GM12872 (cell line): ENCODE measurements at regions not wholly inside any gene's neighbourhood (a gene's known extent, or its start where the extent isn't known, plus 50 kb on each side); places are given as distances from the start of the nearest gene placed in this dataset.

Source experiments
- TF ChIP-seq, protein P1 (sequence below): IDR thresholded peaks from 3 replicates; pipeline ENCODE4 v1.5.1; 2011; ENCODE audit warnings: low read depth, mild to moderate bottlenecking, low read length, moderate library complexity; ENCODE audit not compliant: insufficient read depth

DNA sequence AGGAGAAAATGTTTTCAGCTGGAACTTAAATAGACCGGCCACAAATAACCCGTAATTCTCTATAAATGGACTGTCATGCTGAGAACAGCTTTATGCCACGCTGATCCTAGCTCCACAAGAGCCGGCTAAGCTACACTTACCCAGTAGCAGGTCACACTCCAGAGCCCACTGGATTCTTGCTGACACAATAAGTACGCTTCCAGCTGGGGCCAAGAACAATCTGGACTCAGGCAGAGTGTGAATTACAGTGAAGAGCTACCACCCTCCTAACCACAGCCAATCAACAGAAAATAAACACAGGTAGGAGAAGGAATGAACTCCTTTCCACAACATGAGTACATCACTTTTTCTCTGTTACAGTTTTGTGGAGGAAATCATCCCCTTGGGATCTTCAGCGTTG lies 531.3 kb downstream of the GALC start:
- TF ChIP-seq, protein P1, sequence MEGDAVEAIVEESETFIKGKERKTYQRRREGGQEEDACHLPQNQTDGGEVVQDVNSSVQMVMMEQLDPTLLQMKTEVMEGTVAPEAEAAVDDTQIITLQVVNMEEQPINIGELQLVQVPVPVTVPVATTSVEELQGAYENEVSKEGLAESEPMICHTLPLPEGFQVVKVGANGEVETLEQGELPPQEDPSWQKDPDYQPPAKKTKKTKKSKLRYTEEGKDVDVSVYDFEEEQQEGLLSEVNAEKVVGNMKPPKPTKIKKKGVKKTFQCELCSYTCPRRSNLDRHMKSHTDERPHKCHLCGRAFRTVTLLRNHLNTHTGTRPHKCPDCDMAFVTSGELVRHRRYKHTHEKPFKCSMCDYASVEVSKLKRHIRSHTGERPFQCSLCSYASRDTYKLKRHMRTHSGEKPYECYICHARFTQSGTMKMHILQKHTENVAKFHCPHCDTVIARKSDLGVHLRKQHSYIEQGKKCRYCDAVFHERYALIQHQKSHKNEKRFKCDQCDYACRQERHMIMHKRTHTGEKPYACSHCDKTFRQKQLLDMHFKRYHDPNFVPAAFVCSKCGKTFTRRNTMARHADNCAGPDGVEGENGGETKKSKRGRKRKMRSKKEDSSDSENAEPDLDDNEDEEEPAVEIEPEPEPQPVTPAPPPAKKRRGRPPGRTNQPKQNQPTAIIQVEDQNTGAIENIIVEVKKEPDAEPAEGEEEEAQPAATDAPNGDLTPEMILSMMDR: no peak

DNA sequence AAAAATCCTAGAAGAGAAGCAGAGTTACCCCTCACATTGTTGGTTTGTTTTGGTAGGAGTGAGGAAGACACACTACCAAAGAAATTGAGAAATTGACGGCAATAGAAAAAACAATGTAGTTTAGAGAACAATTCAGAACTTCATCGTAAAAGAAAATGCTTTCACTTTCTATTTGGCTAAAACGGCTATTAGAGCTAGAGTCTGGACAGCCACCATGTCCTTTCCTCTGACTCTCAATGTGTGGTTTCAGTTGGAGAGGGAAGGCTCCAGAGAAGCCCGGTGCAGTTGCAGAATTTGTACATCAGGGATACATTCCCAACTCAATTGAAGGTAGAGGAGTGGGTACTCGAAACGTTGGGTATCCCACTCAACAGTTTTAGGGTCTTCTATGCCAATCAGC lies 535.3 kb downstream of the GALC start:
- TF ChIP-seq, protein P1: no peak

DNA sequence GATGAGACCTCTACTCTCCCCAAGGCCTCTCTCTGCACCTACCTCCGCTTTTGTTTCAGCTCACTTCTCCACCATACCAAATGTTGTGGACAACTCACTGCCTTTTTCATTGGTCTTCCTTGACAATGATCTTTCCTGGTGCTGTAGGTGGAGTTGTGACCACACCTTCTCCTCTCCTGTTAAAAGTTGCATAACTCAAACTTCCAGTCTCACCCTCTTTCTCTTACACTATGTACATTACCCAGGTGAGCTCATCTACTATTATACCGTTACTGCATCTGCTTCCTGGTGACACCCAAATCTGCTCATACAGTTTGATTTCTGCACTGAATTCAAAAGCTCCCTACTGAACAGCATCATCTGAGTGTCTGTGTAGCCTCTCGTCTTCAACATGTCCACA lies 542.8 kb downstream of the GALC start:
- TF ChIP-seq, protein P1: no peak

- TF ChIP-seq, protein P1: no peak
Measured at GRCh38 chr14:87449016-87449415, 544.0 kb downstream of the GALC start.

GRCh38 chr14:87443787-87444186 lies 549.2 kb downstream of the GALC start:
- TF ChIP-seq, protein P1: no peak

GRCh38 chr14:87443039-87443438 lies 549.9 kb downstream of the GALC start:
- TF ChIP-seq, protein P1: no peak

DNA sequence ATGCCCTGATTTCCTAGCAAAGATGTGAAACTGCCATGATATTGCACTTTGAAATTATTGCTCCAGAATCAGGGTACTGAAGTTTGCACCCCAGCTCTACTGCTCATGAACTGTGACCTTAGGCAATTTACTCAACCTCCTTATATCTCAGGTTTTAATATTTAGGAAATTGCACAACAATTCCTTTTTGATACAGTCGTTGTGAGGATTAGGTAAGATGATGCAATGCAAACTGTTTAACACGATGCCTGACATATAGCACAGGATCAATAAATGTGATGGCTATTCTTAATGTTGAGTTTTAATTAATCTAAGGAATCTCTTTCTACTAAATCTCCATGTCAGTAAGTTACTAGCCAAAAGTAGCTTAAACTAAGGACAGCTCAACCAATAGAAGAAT lies 555.8 kb downstream of the GALC start:
- TF ChIP-seq, protein P1: no peak

- TF ChIP-seq, protein P1: no peak
Measured at GRCh38 chr14:87434680-87435079, 558.3 kb downstream of the GALC start.
